ENCODE measurements at regions not wholly inside any gene's neighbourhood (a gene's known extent, or its start where the extent isn't known, plus 50 kb on each side); places are given as distances from the start of the nearest gene placed in this dataset.

DNA sequence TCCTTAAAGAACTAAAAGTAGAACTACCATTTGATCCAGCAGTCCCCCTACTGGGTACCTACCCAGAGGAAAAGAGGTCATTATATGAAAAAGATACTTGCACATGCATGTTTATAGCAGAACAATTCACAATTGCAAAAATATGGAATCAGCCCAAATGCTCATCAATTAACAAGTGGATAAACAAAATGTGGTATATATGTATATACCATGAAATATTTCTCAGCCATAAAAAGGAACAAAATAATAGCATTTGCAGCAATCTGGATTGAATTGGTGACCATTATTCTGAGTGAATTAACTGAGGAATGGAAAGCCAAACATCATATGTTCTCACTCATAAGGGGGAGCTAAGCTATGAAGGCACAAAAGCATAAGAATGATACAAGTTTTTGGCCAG lies 64.7 kb upstream of the KRAS start:
- TF ChIP-seq, protein P1, sequence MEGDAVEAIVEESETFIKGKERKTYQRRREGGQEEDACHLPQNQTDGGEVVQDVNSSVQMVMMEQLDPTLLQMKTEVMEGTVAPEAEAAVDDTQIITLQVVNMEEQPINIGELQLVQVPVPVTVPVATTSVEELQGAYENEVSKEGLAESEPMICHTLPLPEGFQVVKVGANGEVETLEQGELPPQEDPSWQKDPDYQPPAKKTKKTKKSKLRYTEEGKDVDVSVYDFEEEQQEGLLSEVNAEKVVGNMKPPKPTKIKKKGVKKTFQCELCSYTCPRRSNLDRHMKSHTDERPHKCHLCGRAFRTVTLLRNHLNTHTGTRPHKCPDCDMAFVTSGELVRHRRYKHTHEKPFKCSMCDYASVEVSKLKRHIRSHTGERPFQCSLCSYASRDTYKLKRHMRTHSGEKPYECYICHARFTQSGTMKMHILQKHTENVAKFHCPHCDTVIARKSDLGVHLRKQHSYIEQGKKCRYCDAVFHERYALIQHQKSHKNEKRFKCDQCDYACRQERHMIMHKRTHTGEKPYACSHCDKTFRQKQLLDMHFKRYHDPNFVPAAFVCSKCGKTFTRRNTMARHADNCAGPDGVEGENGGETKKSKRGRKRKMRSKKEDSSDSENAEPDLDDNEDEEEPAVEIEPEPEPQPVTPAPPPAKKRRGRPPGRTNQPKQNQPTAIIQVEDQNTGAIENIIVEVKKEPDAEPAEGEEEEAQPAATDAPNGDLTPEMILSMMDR (IDR thresholded peaks at IDR 0.05; ENCODE audit: insufficient read depth, low read length) = no peak
- no peak for TF ChIP-seq POLR2AphosphoS5 (IDR thresholded peaks at IDR 0.05; ENCODE audit: low read depth)
- no peak for TF ChIP-seq REST (IDR thresholded peaks at IDR 0.05; ENCODE audit: insufficient replicate concordance, low read depth)

All from HL-60 (cell line).